Cerebellar cortex (tissue), 1 donor: ENCODE measurements at regions not wholly inside any gene's neighbourhood (a gene's known extent, or its start where the extent isn't known, plus 50 kb on each side); places are given as distances from the start of the nearest gene placed in this dataset.

ENCODE experiments used
- DNase-seq: peaks from one replicate; pipeline ENCODE4 v3.0.0-alpha.2; 2015; ENCODE audit warnings: low spot score

GRCh38 chr3:59580996-59581395 lies 531.2 kb upstream of the CFAP20DC start:
- DNase-seq: no peak

GRCh38 chr3:59580499-59580898 lies 530.7 kb upstream of the CFAP20DC start:
- no peak for DNase-seq

GRCh38 chr3:59578129-59578528 lies 528.3 kb upstream of the CFAP20DC start:
- DNase-seq: no peak

- no peak for DNase-seq
These were observed 526.8 kb upstream of the CFAP20DC start for GRCh38 chr3:59576606-59577005.

GRCh38 chr3:59575113-59576001 lies 525.5 kb upstream of the CFAP20DC start:
- DNase-seq: peak; percentile 90

GRCh38 chr3:59573911-59574310 lies 524.1 kb upstream of the CFAP20DC start:
- peak; percentile 75 for DNase-seq

- DNase-seq: peak; percentile 58
These were observed 522.3 kb upstream of the CFAP20DC start for GRCh38 chr3:59572106-59572505.

GRCh38 chr3:59570806-59571205 lies 521.0 kb upstream of the CFAP20DC start:
- DNase-seq: no peak

GRCh38 chr3:59567661-59568060 lies 517.8 kb upstream of the CFAP20DC start:
- no peak for DNase-seq

- no peak for DNase-seq
These were observed 516.7 kb upstream of the CFAP20DC start for GRCh38 chr3:59566481-59566975.

- DNase-seq: no peak
These were observed 515.3 kb upstream of the CFAP20DC start for GRCh38 chr3:59565125-59565524.

GRCh38 chr3:59563966-59564365 lies 514.1 kb upstream of the CFAP20DC start:
- DNase-seq: no peak

- no peak for DNase-seq
These were observed 513.3 kb upstream of the CFAP20DC start for GRCh38 chr3:59563072-59563605.

GRCh38 chr3:59559721-59560435 lies 510.1 kb upstream of the CFAP20DC start:
- no peak for DNase-seq

- DNase-seq: no peak
These were observed 509.3 kb upstream of the CFAP20DC start for GRCh38 chr3:59558906-59559720.

GRCh38 chr3:59555593-59556315 lies 505.9 kb upstream of the CFAP20DC start:
- DNase-seq: no peak

- DNase-seq: no peak
These were observed 503.3 kb upstream of the CFAP20DC start for GRCh38 chr3:59553076-59553475.

GRCh38 chr3:59551834-59552233 lies 502.0 kb upstream of the CFAP20DC start:
- no peak for DNase-seq

- DNase-seq: no peak
These were observed 500.1 kb upstream of the CFAP20DC start for GRCh38 chr3:59549962-59550361.

GRCh38 chr3:59547874-59548273 lies 498.0 kb upstream of the CFAP20DC start:
- no peak for DNase-seq

- no peak for DNase-seq
These were observed 496.7 kb upstream of the CFAP20DC start for GRCh38 chr3:59546522-59546921.
